NB4 (cell line): ENCODE measurements at regions not wholly inside any gene's neighbourhood (a gene's known extent, or its start where the extent isn't known, plus 50 kb on each side); places are given as distances from the start of the nearest gene placed in this dataset.
"Not testable (repeated sequence)": the region's sequence is repeated elsewhere in the genome, so short reads cannot be mapped to it uniquely, and the experiment has no call there.

ENCODE experiments used
- CTCF ChIP-seq: IDR thresholded peaks from one replicate; pipeline ENCODE4 v1.5.1; 2012; ENCODE audit warnings: low read depth, low read length
- MAX ChIP-seq: IDR thresholded peaks from 2 replicates; pipeline ENCODE4 v1.6.1; 2011; ENCODE audit warnings: low read depth, low read length

- TF ChIP-seq CTCF, MAX: not testable (repeated sequence)
Measured at GRCh38 chr4:189654396-189654795, 286.3 kb upstream of the FRG1 start.
